DND-41 (cell line): ENCODE measurements at regions not wholly inside any gene's neighbourhood (a gene's known extent, or its start where the extent isn't known, plus 50 kb on each side); places are given as distances from the start of the nearest gene placed in this dataset.

Experiments used
- ATAC-seq: fragments of 200-7000 bp; cut with Tn5 transposase; 3 replicates; pipeline ENCODE4 v1.9.1; 2021; ENCODE audit warnings: low read depth; ENCODE audit not compliant: insufficient read depth
- DNase-seq: peaks from one replicate; pipeline ENCODE4 v3.0.0-alpha.2; 2020
- H2AFZ ChIP-seq: 2 replicates; pipeline ENCODE4 v1.6.0; 2012; ENCODE audit warnings: low read depth, low read length
- H3K27ac ChIP-seq: 2 replicates; pipeline ENCODE4 v1.5.1; 2012; ENCODE audit warnings: low read length, inconsistent platforms
- H3K27me3 ChIP-seq: fragments of 200-600 bp; sonication (generic); 2 replicates; pipeline ENCODE4 v1.6.0; 2012; ENCODE audit warnings: low read length, mild to moderate bottlenecking, inconsistent platforms; ENCODE audit not compliant: insufficient read depth, poor library complexity
- H3K36me3 ChIP-seq: 2 replicates; pipeline ENCODE4 v1.5.1; 2012; ENCODE audit warnings: low read length, inconsistent platforms; ENCODE audit not compliant: insufficient read depth
- H3K4me1 ChIP-seq: 2 replicates; pipeline ENCODE4 v1.5.1; 2012; ENCODE audit warnings: mild to moderate bottlenecking, low read length; ENCODE audit not compliant: insufficient read depth
- H3K4me2 ChIP-seq: 2 replicates; pipeline ENCODE4 v1.6.0; 2012; ENCODE audit warnings: mild to moderate bottlenecking, moderate library complexity, low read length, inconsistent platforms; ENCODE audit not compliant: insufficient read depth
- H3K4me3 ChIP-seq, 2 experiments: fragments of 200-600 bp in 1 of 2; shearing (Covaris generic) in 1 of 2; 2 replicates each; pipeline ENCODE4 v1.5.1; 2012 to 2016; ENCODE audit warnings: inconsistent platforms in 2 of 2, low read length in 2 of 2, mild to moderate bottlenecking in 2 of 2, low read depth in 1 of 2, moderate library complexity in 1 of 2
- H3K79me2 ChIP-seq: 2 replicates; pipeline ENCODE4 v1.6.0; 2012; ENCODE audit warnings: low read length, inconsistent platforms; ENCODE audit not compliant: insufficient read depth
- H3K9ac ChIP-seq: 2 replicates; pipeline ENCODE4 v1.6.0; 2012; ENCODE audit warnings: low read depth, mild to moderate bottlenecking, inconsistent platforms, low read length, moderate library complexity
- H3K9me3 ChIP-seq: 2 replicates; pipeline ENCODE4 v1.5.1; 2012; ENCODE audit warnings: low read length, moderate library complexity, mild to moderate bottlenecking, inconsistent platforms; ENCODE audit not compliant: insufficient read depth, severe bottlenecking
- H4K20me1 ChIP-seq: 2 replicates; pipeline ENCODE4 v1.6.0; 2012; ENCODE audit warnings: low read length; ENCODE audit not compliant: insufficient read depth
- EZH2 ChIP-seq: IDR thresholded peaks from 3 replicates; pipeline ENCODE4 v1.6.1; 2012; ENCODE audit warnings: borderline replicate concordance, low read depth, mild to moderate bottlenecking, moderate library complexity, low read length, inconsistent platforms; ENCODE audit not compliant: severe bottlenecking
- TF ChIP-seq, protein P1 (sequence below): IDR thresholded peaks from 2 replicates; pipeline ENCODE4 v1.5.1; 2012; ENCODE audit warnings: borderline replicate concordance, low read length, moderate library complexity, mild to moderate bottlenecking; ENCODE audit not compliant: poor library complexity, severe bottlenecking; ENCODE audit errors: extremely low read depth

- no peaks in the 10 kb centered on the region for H3K27me3 ChIP-seq
- no peak for TF ChIP-seq EZH2
- TF ChIP-seq, protein P1, sequence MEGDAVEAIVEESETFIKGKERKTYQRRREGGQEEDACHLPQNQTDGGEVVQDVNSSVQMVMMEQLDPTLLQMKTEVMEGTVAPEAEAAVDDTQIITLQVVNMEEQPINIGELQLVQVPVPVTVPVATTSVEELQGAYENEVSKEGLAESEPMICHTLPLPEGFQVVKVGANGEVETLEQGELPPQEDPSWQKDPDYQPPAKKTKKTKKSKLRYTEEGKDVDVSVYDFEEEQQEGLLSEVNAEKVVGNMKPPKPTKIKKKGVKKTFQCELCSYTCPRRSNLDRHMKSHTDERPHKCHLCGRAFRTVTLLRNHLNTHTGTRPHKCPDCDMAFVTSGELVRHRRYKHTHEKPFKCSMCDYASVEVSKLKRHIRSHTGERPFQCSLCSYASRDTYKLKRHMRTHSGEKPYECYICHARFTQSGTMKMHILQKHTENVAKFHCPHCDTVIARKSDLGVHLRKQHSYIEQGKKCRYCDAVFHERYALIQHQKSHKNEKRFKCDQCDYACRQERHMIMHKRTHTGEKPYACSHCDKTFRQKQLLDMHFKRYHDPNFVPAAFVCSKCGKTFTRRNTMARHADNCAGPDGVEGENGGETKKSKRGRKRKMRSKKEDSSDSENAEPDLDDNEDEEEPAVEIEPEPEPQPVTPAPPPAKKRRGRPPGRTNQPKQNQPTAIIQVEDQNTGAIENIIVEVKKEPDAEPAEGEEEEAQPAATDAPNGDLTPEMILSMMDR, result no peak
- H3K9ac ChIP-seq, result no peak overlapping the region
- no peak overlapping the region for H2AFZ ChIP-seq
- no peak for DNase-seq
- no peak for ATAC-seq
- peaks cover 3% of the 10 kb centered on the region; the same call in 1 of the 2 replicates for H4K20me1 ChIP-seq
- H3K4me3 ChIP-seq, result no peak overlapping the region
- no peak overlapping the region for H3K4me2 ChIP-seq
- H3K4me1 ChIP-seq, result no peaks in the 10 kb centered on the region
- H3K79me2 ChIP-seq, result no peaks in the 10 kb centered on the region
- no peaks in the 10 kb centered on the region for H3K36me3 ChIP-seq
- no peak overlapping the region for H3K27ac ChIP-seq
- H3K9me3 ChIP-seq, result no peaks in the 10 kb centered on the region
Measured at GRCh38 chr2:120920454-120921148, 184.9 kb downstream of the GLI2 start.

GRCh38 chr2:120921457-120921856 lies 185.8 kb downstream of the GLI2 start:
- Histone ChIP-seq H3K4me1 (no peaks in the 10 kb centered on the region), H4K20me1 (peaks cover 3% of the 10 kb centered on the region; the same call in 1 of the 2 replicates), H3K9me3 (no peaks in the 10 kb centered on the region), H3K9ac (no peak overlapping the region), H3K4me2 (no peak overlapping the region), H3K4me3 (no peak overlapping the region), H3K79me2 (no peaks in the 10 kb centered on the region), H3K27ac (no peak overlapping the region), H2AFZ (no peak overlapping the region), H3K27me3 (no peaks in the 10 kb centered on the region), H3K36me3 (no peaks in the 10 kb centered on the region)
- DNase-seq (no peak), ATAC-seq (no peak)
- TF ChIP-seq, protein P1, result no peak
- TF ChIP-seq EZH2, result no peak

DNA sequence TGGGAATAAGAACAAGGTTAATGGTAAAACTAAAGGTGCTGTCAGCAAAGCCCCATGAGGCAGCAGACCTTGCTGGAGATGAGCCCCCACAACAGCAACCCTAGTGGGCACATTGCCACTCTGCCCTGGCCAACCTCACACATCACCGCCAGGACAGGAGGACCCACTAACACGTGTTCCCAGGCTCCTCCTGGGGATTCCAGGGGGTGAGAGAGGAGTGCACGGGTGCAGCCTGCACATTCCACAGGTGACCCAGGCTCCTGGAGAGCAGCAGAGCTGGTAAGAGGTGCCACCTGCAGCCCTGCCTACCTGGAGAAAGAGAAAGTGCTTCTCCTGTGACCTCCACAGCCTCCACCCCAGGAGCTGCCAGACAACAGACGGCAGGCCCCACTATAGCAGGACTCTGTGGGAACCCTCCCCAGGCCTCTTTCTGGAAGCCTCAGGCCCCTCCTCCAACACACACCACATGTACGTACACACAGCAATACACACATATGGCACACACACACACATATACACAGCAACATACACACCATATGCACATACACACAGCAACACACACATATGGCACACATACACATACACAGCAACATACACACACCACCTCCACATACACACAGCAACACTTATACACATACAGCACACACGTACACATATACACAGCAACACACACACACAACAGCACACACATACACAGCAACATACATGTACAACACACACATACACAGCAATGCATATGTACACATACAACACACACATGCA lies 187.1 kb downstream of the GLI2 start:
- H3K9me3 ChIP-seq, result no peaks in the 10 kb centered on the region
- H3K9ac ChIP-seq, result no peak overlapping the region
- no peaks in the 10 kb centered on the region for H4K20me1 ChIP-seq
- no peak overlapping the region for H3K4me2 ChIP-seq
- no peaks in the 10 kb centered on the region for H3K79me2 ChIP-seq
- no peaks in the 10 kb centered on the region for H3K27me3 ChIP-seq
- no peak overlapping the region for H3K4me3 ChIP-seq
- H2AFZ ChIP-seq, result no peak overlapping the region
- DNase-seq (no peak), ATAC-seq (no peak)
- H3K36me3 ChIP-seq, result no peaks in the 10 kb centered on the region
- H3K27ac ChIP-seq, result no peak overlapping the region
- TF ChIP-seq, protein P1, result no peak
- no peak for TF ChIP-seq EZH2
- no peaks in the 10 kb centered on the region for H3K4me1 ChIP-seq
